Dermis blood vessel endothelial cell (primary cell): ENCODE measurements at regions not wholly inside any gene's neighbourhood (a gene's known extent, or its start where the extent isn't known, plus 50 kb on each side); places are given as distances from the start of the nearest gene placed in this dataset.
"Not testable (repeated sequence)": the region's sequence is repeated elsewhere in the genome, so short reads cannot be mapped to it uniquely, and the experiment has no call there.

Experiments
- DNase-seq: peaks from one replicate; pipeline ENCODE4 v3.0.0; 2010

DNA sequence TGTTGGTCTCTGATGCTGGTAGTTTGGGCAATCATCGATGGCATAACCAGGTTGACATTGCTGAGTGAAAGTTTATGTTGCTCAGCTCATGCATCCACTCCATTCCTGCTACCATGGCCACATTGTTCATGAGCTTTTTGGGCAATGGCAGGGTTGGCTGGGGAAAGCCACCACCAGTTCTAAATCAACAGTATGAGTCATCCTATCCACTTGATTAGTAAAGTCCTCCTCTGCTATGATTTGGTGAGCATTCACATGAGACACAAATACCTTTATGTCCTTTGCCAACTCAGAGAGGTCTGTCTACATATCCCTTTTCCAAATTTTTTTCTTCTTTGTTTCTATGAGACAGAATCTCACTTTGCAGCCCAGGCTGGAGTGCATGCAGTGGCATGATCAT is 129.7 kb upstream of the FBN2 start:
- DNase-seq: no peak

DNA sequence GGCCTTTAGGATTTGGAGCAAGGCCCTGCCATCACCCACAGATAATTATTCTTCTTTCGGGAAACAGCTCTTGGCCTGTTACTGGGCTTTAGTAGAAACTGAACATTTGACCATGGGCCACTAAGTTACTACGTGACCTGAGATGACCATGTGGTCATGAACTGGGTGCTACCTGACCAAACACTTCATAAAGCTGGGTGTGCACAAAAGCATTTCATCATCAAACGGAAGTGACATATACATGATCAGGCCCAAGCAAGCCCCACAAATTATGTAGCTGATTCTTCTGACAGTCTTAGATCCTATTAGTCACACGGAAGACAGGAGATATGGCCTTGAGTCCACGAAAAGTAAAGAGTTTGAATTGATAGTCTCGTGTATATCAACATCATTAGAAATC is 130.9 kb upstream of the FBN2 start:
- DNase-seq: no peak

DNA sequence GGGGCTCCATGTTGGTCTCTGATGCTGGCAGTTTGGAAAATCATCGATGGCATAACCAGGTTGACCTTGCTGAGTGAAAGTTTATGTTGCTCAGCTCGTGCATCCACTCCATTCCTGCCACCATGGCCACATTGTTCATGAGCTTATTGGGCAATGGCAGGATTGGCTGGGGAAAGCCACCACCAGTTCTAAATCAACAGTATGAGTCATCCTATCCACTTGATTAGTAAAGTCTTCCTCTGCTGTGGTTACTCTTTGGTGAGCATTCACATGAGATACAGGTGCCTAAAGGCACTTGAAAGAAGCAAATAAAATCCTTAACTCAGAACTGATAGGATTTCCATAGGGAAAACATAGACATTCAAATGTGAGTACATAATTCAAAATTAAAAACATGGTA is 131.8 kb upstream of the FBN2 start:
- DNase-seq: no peak

DNA sequence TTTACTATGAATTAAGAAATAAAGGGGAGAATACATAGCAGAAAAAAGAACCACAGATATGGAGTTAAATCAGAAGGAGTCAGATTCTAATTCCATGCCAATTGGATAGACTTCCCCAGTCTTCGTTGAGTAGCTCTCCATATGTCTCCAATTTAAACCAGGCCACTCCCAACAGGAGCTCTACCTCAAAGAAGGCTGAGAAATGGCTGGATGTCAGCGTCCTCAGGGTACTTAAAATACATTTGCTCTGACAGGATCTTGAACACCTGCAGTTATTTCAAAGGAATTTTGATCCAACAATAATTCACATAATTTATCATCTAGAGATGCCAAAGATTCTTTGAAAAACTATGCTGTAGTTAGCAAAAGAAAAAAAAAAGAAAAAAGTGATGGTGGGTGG is 133.9 kb upstream of the FBN2 start:
- no peak for DNase-seq

DNA sequence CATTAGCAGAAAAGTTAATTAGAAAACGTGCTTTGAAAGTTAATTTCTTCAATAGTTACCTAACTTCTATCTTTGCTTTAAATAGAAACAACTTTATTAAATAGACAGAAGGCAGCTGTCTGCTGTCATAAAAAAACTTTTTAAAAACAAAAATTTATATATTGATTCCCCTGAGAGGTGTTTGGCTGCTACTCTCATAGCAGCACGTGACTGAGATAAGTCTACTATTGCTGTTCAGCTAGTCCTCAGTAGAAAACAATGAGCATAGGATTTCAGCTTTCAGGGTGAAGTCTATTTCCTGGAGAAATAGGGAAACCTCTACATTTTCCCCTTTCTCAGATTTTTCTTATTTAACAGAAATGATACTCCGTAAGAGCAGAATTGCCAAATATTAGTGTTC is 135.0 kb upstream of the FBN2 start:
- DNase-seq: no peak

DNA sequence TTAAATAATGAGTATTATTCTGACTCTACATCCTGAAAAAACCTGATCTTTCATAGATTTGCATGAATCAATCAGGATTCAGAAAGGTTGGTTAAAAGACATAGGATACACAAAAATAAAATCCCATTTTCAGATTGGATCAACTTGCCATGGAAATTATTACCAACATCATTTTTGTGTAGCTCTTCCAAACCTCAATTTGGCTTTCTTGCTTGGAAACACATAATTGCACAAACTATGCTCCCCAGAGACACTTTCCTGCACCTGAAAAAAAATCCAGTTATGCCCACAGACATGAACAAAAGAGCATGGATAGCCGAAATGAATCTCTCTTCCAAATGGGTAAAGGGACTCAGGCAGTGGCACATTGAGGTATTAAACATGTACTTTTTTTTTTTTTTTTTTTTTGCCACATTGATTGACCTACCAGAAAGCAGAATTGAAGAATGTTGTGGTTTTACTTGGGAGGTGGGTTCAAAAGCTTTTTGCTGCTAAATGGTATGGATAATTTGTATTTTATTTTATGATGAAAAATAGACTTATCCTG is 135.4 kb upstream of the FBN2 start:
- no peak for DNase-seq

DNA sequence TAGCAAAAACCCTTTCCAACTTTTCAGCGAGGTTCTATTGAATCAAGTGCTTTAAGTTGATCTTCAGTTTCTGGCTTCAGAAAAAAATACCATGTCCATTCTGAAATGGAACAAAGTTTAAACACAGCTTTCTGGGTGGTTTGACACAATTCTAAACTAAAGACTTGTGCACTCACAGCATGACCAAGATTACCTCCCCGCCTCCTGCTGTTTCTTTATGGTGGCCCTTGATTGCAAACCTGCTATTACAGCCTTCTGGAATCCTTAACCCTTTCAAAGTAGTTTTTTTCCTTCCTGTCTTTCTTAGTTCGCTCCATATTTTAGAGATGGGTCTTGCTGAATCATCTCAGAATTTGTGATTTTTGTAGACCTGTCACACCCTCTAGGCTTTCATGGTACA is 135.9 kb upstream of the FBN2 start:
- DNase-seq: no peak

DNA sequence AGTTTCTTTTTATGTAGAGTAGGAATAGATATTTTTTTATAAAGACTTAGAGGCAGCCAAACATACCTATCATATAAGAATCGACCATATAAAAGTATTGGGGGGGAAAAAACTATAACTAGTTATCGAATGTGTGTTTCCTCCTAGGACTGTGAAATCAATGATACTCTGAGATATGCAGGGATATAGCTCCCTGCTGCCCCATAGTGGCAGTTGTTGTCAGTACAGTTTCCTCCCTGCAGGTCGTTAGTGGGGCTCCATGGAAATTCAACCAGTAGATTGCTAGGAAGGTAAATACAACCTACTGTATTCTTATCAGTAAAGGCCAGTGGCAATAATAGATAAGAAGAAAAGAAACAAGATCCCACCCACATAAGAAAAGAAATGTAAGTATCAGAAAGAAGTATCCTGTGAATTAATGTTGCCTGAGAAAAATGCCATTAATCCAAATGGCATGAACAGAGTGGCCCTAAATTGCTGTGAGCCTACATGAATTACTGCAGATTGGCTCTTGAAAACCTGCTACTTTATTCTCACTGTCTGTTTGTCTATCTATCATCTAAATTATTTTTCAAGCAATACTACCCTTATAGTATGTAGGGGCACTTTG is 136.9 kb upstream of the FBN2 start:
- peak; percentile 68 for DNase-seq

DNA sequence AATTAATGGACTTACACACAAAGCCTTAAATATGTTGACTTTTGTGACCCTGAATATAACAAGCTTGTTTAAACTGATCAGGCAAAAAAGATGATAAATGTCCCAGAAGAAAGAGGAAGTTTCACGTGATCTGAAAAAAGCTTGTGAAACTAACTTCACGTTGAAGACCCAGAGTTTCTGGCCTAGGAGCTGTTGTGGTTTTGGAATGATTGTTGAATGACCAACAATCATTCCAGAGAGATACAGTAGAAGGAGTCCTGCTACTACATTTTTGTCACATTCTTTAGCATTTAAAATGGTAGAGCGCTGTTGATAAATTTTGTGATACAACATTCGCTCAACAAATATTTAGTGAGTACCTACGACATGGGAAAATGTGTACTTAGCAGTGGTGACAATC is 143.1 kb upstream of the FBN2 start:
- no peak for DNase-seq

DNA sequence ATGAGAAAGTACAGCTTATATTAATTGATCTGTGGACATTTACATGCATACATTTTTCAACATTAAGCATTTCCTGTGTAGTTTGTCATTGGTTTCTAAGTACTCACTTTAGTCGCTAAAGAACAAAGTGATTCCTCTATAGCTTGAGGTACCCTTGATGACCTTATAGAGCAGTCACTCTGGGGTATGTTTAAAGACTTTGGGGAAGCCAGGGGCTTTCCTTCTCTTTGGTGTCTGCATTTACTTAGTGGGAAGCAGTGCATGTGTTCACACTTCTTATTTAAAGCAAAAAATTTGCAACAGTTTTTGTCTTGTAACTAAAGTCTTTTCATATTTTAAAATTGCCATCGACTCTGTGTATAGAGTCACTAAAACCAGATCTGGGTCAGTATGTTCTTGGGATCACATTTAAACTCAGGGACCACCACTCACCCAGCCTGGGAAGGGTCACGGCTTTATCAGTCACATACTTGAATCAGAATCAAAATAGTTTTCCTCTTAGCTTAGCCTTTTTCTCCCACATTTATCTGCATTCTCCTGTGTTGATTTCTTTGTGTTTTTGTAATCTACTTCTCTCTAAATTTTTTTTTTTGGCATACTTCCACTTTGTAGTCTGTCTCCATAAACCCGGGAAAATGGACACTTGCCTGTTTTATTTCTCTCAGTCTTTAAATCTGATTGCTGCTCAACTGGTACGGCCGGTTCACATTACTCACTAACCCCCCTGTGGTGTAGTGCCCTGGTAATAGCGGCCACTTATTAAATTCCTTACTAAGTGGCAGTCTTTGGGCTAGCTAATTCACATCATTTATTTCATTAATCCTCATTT is 143.9 kb upstream of the FBN2 start:
- no peak for DNase-seq

DNA sequence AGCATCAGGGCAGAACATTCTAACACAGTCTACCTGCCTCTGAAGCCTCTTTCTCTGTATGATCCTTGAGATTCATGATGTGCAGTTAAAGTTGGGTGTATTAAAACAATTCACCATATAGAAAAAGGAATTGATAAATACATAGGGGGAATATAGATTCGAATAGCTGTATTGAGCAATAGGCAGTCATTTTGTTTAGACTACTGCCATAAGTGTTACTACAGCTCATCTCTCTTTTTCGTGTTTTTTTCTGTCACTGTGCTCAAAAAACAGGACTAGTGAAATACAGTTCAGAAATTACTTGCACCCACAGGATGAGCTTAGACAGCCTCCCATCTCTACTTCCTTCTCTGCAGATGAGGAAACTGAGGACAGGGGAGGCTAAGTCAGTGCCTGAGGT is 144.6 kb upstream of the FBN2 start:
- no peak for DNase-seq

DNA sequence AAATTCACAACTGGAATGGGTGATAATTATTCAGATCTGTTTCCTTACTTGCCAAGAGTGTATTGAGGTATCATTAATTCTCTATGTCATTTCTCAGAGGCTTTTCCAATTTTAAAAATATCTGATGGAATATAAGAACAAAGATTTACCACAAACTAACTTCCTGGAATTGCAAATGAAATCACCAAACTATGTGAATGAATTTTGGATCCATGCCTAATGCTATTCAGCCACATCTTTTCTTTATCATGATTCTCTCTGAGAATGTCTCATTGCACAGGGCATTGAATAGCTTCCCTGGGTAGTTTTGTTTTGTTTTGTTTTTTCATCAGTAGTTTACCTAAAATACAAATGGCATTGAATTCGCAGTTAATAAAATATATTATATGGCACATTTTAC is 146.9 kb upstream of the FBN2 start:
- no peak for DNase-seq

DNA sequence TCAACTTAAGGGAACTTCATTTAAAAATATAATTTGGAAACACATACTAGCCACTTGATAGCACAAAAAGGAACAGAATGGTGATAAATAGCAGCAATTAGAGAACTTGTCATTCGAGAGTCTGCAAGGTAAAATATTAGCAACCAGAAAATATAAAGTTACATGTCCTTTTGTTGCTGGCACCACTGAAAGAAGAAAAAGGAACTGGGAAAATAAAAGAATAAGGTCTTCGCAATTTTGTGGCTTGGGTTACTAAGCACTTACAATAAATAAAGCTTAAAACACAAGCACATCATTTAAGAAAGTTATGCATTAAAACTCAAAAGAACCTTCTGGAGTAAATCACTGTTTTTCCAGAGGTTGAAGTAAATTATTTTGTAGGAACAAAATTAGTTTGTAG is 149.9 kb upstream of the FBN2 start:
- no peak for DNase-seq

DNA sequence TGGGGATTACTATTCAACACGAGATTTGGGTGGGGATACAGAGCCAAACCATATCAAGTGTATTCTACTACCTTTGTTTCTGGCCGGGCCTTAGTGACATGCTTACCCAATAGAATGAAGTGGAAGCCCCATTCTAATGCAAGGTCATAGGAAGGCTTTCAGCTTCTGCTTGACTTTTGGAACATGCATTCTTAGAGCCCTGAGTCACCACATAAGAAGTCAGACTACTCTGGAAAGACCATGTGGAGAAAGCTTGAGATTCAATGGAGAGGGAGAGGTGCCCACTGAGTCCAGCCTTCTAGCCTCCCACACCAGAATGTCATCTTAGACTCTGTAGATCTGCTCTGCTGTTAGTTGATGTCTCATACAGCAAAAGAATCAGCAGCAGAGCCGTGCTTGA is 155.7 kb upstream of the FBN2 start:
- no peak for DNase-seq

DNA sequence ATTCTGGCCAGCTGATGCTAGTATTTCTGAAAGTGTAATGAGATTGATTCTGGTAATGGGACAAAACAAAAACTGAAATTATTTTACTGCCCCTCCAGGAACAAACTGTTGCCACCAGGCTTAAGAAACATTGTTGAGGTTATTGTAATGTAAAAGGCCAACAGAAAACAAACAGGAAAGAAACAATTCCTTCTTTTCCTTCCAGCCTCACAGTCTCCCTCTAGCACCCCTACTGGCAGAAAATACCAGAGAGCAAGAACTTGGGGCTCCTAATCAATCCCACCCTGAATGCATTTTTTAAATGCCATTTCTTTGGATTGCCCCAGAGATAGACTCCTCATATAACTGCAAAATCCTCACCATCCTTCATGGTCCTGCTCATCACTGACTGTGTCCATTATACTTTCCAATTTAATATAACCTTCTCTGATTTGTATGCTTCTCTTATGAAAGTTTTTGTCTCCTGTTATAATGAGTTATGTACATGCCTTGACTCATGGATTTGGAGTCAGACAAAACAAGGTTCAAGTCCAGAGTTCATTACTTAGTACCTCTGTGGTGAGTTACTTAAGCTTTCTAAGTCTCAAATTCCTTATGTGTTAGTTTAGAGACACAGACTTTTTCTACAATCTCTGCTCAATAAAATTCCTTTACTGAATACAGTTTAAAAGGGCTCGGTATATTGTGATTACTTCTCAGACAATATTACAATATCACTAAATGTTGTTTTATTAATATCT is 157.9 kb upstream of the FBN2 start:
- no peak for DNase-seq

DNA sequence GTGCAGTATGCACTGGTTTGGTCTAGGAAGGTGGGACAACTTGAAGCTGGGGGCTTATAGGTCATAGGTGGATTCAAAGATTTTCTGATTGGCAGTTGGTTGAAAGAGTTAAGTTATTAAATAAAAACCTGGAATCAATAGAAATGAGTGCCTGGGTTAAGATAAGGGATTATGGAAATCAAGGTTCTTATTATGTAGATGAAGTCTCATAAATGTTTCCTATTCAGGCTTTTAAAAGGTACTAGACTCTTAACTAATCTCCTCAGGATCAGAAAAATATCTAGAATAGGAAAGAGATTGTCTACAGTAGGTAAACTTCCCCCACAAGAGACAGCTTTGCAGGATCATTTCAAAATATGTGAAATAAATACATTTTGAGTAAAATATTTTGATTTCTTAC is 163.3 kb upstream of the FBN2 start:
- DNase-seq: no peak

DNA sequence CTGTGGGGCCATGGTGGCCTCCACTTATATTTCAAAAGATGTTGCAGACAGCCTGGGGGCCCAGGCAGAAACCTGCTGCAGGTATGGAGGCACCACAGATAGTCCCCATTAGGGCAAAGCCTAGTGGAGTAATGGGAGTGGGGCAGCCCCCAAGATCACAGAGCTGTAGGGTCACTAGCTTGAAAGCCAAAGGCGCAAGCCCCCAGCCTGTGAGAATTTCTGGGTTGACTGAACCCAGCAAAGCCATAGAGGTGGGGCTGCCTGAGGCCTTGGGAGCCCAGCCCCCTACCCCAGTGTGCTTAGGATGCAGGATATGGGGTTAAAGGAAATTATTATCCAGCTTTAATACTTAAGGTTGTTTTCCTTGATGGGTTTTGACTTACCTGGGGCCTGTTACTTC is 165.3 kb upstream of the FBN2 start:
- no peak for DNase-seq

DNA sequence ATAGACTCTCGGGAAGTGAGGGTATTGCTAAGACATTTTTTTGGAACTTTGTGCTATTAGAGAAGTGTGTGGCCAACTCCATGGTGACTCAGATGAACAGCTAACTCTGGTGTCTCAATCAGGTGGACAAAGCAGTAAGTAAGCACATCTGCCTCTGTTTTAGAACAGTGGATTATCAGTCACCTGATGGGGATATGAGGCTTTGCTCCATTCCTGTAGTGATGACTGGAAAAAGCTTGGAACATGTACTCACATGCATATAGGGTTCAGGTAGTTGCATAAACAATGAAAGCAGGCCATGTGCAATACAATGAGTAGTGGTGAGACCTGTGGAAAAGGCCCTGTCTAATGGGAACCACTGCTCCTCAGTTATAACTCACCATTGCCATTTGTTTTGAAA is 168.2 kb upstream of the FBN2 start:
- DNase-seq: no peak

DNA sequence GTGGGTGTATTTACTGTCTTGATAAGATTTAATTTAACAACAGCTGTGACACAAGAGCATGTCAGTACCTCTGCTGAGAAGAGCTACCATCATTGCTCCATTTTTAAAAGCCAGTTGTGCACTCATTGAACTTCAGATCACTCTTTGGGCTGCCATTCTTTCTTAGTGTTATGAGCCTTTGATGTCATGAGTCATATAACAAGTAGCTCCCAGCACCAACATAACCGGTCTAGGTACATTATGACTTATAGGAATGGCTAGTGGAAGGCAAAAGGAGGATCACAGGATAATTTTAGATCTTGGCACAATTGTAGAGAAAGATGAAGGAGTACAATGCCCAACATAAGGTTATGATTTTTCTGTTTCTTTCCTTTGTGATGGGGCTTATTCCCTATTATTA is 170.8 kb upstream of the FBN2 start:
- DNase-seq: no peak

DNA sequence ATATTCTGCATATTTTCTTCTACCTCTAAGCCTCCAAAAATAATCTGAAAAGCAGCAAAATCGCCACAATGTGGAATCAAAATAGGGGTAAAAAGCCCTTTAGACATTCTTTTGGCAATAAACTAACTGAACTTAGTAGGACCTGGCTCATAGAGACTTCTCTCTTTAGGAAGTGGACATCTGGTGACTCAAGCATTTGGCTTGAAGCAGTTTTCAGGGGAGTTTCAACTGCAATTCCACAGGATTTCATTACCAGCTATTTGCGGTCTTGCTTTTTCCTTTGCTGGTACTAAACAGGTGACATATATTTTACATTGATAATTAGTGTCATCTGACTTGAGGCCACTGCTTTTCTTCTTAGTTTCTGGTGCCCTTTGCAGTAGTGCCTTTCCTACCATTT is 173.2 kb upstream of the FBN2 start:
- DNase-seq: no peak

DNA sequence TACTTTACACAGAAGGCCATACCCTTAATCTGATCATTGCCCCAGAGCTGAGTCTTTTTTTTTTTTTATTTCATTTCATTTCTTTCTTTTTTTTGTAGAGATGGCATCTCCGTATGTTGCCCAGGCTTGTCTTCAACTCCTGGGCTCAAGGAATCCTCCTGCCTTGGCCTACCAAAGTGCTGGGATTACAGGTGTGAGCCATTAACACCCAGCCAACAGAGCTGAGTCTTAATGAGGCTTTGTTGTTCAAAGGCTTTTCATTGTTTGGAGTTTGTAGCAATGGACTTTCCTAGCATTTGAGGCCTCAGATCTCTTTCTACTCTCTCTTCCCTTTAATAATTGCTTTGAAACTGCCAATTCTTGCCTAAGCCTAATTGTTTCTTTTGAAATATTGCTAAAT is 176.5 kb upstream of the FBN2 start:
- no peak for DNase-seq

DNA sequence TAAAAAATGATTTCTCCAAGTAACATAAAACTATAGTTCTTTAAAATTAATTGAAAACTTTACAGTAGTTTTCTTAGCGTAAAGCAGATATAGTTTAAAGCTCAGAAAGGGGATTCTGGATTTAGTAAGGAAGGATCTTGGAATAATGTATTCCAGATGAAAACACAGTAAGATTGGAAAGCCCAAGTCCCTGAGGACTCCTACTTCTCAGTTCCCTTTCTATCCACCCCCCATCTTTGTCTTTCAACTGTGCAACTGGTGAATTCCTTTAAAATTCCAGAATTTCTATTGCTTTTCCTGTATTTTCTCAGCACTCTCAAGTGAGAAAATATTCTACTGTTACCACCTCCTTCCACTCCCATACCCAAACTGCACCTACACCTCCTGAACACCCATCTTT is 184.5 kb upstream of the FBN2 start:
- no peak for DNase-seq

DNA sequence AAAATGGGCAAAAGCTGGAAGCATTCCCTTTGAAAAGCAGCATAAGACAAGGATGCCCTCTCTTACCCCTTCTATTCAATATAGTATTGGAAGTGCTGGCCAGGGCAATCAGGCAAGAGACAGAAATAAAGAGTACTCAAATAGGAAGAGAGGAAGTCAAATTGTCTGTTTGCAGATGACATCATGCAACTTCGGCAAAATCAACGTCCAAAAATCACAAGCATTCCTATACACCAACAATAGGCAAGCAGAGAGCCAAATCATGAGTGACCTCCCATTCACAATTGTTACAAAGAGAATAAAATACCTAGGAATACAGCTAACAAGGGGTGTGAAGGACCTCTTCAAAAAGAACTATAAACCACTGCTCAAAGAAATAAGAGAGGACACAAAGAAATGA is 192.0 kb upstream of the FBN2 start:
- DNase-seq: not testable (repeated sequence)

DNA sequence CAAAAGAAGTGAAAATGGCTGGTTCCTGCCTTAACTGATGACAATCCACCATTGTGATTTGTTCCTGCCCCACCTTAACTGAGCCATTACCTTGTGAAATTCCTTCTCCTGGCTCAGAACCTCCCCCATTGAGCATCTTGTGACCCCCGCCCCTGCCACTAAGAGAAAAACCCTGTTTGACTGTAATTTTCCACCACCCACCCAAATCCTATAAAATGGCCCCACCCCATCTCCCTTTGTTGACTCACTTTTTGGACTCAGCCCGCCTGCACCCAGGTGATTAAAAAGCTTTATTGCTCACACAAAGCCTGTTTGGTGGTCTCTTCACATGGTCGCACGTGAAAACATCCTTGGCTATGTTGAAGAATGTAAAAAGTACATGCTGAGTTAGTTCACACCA is 197.6 kb upstream of the FBN2 start:
- not testable (repeated sequence) for DNase-seq
